ENCODE measurements at regions not wholly inside any gene's neighbourhood (a gene's known extent, or its start where the extent isn't known, plus 50 kb on each side); places are given as distances from the start of the nearest gene placed in this dataset.

GRCh38 chr5:110209401-110209800, 517.1 kb downstream of the TMEM232 start:
- H3K4me3 ChIP-seq (ENCODE audit: low read length): no peak overlapping the region
- DNase-seq (ENCODE audit: low read depth): no peak
- TF ChIP-seq, protein P1, sequence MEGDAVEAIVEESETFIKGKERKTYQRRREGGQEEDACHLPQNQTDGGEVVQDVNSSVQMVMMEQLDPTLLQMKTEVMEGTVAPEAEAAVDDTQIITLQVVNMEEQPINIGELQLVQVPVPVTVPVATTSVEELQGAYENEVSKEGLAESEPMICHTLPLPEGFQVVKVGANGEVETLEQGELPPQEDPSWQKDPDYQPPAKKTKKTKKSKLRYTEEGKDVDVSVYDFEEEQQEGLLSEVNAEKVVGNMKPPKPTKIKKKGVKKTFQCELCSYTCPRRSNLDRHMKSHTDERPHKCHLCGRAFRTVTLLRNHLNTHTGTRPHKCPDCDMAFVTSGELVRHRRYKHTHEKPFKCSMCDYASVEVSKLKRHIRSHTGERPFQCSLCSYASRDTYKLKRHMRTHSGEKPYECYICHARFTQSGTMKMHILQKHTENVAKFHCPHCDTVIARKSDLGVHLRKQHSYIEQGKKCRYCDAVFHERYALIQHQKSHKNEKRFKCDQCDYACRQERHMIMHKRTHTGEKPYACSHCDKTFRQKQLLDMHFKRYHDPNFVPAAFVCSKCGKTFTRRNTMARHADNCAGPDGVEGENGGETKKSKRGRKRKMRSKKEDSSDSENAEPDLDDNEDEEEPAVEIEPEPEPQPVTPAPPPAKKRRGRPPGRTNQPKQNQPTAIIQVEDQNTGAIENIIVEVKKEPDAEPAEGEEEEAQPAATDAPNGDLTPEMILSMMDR (IDR thresholded peaks at IDR 0.05; ENCODE audit: insufficient read depth, low read depth, low read length, missing control alignments): no peak

DNA sequence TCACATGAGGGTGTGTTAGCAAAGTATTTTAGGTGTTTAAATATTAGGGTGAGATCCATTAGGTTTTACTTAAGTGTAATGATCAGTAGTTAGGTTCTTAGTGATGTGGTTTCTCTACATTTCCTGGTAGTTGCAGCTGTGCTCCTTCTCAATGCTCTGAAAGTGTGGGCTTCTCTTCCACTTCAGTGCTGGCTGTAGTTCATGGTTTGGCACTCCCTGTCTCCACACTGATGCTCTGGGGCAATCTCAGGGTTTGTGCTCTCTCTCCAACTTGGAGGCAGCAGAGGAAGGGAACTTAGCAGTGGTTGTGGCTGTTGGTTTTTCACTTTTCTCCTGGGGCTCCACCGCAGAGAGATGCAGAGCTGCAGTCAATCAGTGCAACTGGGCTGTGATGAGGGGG, 507.5 kb downstream of the TMEM232 start:
- TF ChIP-seq, protein P1 (IDR thresholded peaks at IDR 0.05; ENCODE audit: insufficient read depth, low read depth, low read length, missing control alignments): no peak
- no peak overlapping the region for H3K4me3 ChIP-seq (ENCODE audit: low read length)
- no peak for DNase-seq (ENCODE audit: low read depth)

- TF ChIP-seq, protein P1 (IDR thresholded peaks at IDR 0.05; ENCODE audit: insufficient read depth, low read depth, low read length, missing control alignments): no peak
- no peak for DNase-seq (ENCODE audit: low read depth)
- no peak overlapping the region for H3K4me3 ChIP-seq (ENCODE audit: low read length)
Measured at GRCh38 chr5:110219769-110220168, 506.7 kb downstream of the TMEM232 start.

DNA sequence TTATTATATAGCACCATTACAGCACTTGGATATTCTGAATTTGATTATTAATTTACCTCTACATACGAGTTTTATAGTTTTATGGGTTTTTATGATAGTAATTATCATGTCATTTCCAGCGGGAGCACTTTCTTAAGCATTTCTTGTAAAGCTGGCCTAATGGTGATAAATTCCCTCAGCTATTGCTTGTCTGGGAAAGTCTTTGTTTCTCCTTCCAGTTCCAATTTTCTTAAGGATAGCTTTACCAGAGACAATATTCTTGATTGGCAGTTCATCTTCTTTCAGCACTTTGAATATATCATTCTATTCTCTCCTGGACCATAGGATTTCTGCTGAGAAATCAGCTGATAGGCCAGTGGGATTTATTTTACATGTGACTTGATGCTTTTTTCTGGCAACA, 505.4 kb downstream of the TMEM232 start:
- TF ChIP-seq, protein P1 (IDR thresholded peaks at IDR 0.05; ENCODE audit: insufficient read depth, low read depth, low read length, missing control alignments): no peak
- H3K4me3 ChIP-seq (ENCODE audit: low read length): no peak overlapping the region
- DNase-seq (ENCODE audit: low read depth): no peak

DNA sequence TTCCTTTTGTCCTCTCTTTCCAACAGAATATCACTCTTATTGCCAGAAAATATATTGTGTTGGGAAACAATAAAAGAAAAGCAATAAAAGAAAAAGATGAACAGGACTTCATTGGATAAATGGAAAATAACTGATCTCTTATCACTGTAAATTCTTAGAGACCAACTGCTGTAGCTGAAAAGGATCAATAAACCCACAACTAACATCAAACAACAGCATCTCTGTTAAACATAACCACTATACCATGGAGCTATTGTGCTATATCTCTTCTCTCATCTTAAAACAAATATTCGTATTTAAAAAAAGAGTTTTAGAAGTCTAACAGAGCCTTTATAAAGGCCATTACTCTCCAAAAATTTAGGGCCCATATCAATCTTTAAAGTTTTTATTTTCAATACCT, 502.4 kb downstream of the TMEM232 start:
- no peak overlapping the region for H3K4me3 ChIP-seq (ENCODE audit: low read length)
- DNase-seq (ENCODE audit: low read depth): no peak
- TF ChIP-seq, protein P1 (IDR thresholded peaks at IDR 0.05; ENCODE audit: insufficient read depth, low read depth, low read length, missing control alignments): no peak

GRCh38 chr5:110225949-110226348, 500.5 kb downstream of the TMEM232 start:
- TF ChIP-seq, protein P1 (IDR thresholded peaks at IDR 0.05; ENCODE audit: insufficient read depth, low read depth, low read length, missing control alignments): no peak
- H3K4me3 ChIP-seq (ENCODE audit: low read length): no peak overlapping the region
- no peak for DNase-seq (ENCODE audit: low read depth)

- no peak for DNase-seq (ENCODE audit: low read depth)
Measured at GRCh38 chr5:110239786-110240185, 486.7 kb downstream of the TMEM232 start.

More at GRCh38 chr5:110239786-110240185, 486.7 kb downstream of the TMEM232 start:
- TF ChIP-seq, protein P1 (IDR thresholded peaks at IDR 0.05; ENCODE audit: insufficient read depth, low read depth, low read length, missing control alignments): no peak
- no peak overlapping the region for H3K4me3 ChIP-seq (ENCODE audit: low read length)

Measured in epithelial cell of esophagus (primary cell).